Progenitor cell of endocrine pancreas (in vitro differentiated cells): ENCODE measurements at regions not wholly inside any gene's neighbourhood (a gene's known extent, or its start where the extent isn't known, plus 50 kb on each side); places are given as distances from the start of the nearest gene placed in this dataset.

ENCODE experiments used
- DNase-seq: peaks from one replicate; pipeline ENCODE4 v3.0.0; 2021; ENCODE audit warnings: low spot score; ENCODE audit not compliant: unreplicated experiment
- H3K27ac Mint-ChIP-seq: 2 replicates; pipeline ENCODE4 v1.8.0; 2021; ENCODE audit warnings: mild to moderate bottlenecking, moderate library complexity, mixed read lengths
- H3K27me3 Mint-ChIP-seq: 2 replicates; pipeline ENCODE4 v1.8.0; 2021; ENCODE audit warnings: mixed read lengths
- H3K36me3 Mint-ChIP-seq: 2 replicates; pipeline ENCODE4 v1.8.0; 2022; ENCODE audit warnings: mixed read lengths; ENCODE audit not compliant: insufficient read depth
- H3K4me1 Mint-ChIP-seq: 2 replicates; pipeline ENCODE4 v1.8.0; 2021; ENCODE audit warnings: low read depth, mixed read lengths
- H3K4me3 Mint-ChIP-seq: 2 replicates; pipeline ENCODE4 v1.8.0; 2021; ENCODE audit warnings: low read depth, mild to moderate bottlenecking, moderate library complexity, mixed read lengths
- H3K9me3 Mint-ChIP-seq: 2 replicates; pipeline ENCODE4 v1.8.0; 2021; ENCODE audit warnings: low read depth, mixed read lengths
- CTCF ChIP-seq: fragments of 200-600 bp; sonication (generic); IDR thresholded peaks from one replicate; pipeline ENCODE4 v1.5.0; 2021; ENCODE audit warnings: antibody characterized with exemption, mild to moderate bottlenecking; ENCODE audit not compliant: unreplicated experiment

DNA sequence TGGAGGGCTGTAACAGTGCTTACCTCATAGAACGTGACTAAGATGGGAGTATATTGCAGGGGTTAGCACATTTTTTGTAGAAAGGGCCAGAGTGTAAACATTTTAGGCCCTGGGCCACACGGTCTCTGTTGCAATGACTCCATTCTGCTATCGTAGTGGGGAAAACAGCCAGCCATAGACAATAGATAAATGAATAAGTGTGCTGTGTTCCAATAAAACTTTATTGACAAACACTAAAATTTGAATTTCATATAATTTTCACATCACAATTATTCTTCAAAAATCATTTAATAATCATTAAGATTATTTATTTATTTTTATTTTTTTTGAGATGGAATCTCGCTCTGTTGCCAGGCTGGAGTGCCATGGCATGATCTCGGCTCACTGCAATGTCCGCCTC lies 478.6 kb downstream of the SHQ1 start:
- H3K4me1 Mint-ChIP-seq: no peaks in the 10 kb centered on the region
- no peak for DNase-seq

GRCh38 chr3:72368331-72368975 lies 479.8 kb downstream of the SHQ1 start:
- Mint-ChIP-seq H3K27me3 (no peaks in the 10 kb centered on the region), H3K36me3 (peaks cover 2% of the 10 kb centered on the region), H3K27ac (no peak overlapping the region), H3K4me3 (no peak overlapping the region), H3K4me1 (no peaks in the 10 kb centered on the region), H3K9me3 (no peaks in the 10 kb centered on the region)
- no peak for DNase-seq
- no peak for TF ChIP-seq CTCF

More for the DNA sequence above, 478.6 kb downstream of the SHQ1 start:
- TF ChIP-seq CTCF: no peak
- no peaks in the 10 kb centered on the region for H3K9me3 Mint-ChIP-seq
- no peak overlapping the region for H3K27ac Mint-ChIP-seq
- no peak overlapping the region for H3K4me3 Mint-ChIP-seq
- H3K27me3 Mint-ChIP-seq: no peaks in the 10 kb centered on the region
- H3K36me3 Mint-ChIP-seq: peaks cover 6% of the 10 kb centered on the region

GRCh38 chr3:72361990-72362389 lies 486.3 kb downstream of the SHQ1 start:
- no peak for TF ChIP-seq CTCF
- no peak overlapping the region for H3K4me3 Mint-ChIP-seq
- H3K9me3 Mint-ChIP-seq: no peaks in the 10 kb centered on the region
- no peak for DNase-seq
- peaks cover 7% of the 10 kb centered on the region for H3K27me3 Mint-ChIP-seq
- no peak overlapping the region for H3K27ac Mint-ChIP-seq
- H3K36me3 Mint-ChIP-seq: no peaks in the 10 kb centered on the region
- no peaks in the 10 kb centered on the region for H3K4me1 Mint-ChIP-seq

GRCh38 chr3:72359743-72360142 lies 488.5 kb downstream of the SHQ1 start:
- peaks cover 7% of the 10 kb centered on the region for H3K27me3 Mint-ChIP-seq
- H3K4me1 Mint-ChIP-seq: no peaks in the 10 kb centered on the region
- no peaks in the 10 kb centered on the region for H3K36me3 Mint-ChIP-seq
- H3K4me3 Mint-ChIP-seq: no peak overlapping the region
- no peak for DNase-seq
- TF ChIP-seq CTCF: no peak
- no peaks in the 10 kb centered on the region for H3K9me3 Mint-ChIP-seq
- H3K27ac Mint-ChIP-seq: no peak overlapping the region

DNA sequence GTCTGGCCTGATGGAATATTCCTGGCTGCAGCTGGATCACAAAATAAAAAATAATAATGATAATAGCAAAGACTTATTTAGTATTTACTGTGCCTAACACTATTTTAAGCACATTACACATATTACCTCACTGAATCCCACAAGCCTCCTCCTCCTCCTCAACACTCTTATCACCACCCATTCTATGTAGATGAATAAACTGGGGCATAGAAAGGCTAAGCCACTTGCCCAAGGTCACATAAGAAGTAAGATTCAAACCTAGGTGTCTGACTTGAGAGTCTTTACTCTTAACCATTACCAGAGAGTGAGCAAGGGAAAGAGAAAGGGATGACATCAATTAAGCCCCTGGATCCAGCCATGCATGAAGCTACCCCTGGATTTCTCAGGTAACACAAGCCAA lies 493.1 kb downstream of the SHQ1 start:
- Mint-ChIP-seq H3K27me3 (peaks cover 4% of the 10 kb centered on the region), H3K27ac (no peak overlapping the region), H3K36me3 (no peaks in the 10 kb centered on the region), H3K9me3 (no peaks in the 10 kb centered on the region), H3K4me3 (no peak overlapping the region), H3K4me1 (peaks cover 3% of the 10 kb centered on the region)
- no peak for DNase-seq
- TF ChIP-seq CTCF: no peak
